Gastroesophageal sphincter (tissue), 4 donors: ENCODE measurements at regions not wholly inside any gene's neighbourhood (a gene's known extent, or its start where the extent isn't known, plus 50 kb on each side); places are given as distances from the start of the nearest gene placed in this dataset.

ENCODE experiments used
- ATAC-seq: fragments of 150-250 bp; one replicate; pipeline ENCODE4 v1.9.1; 2016; ENCODE audit warnings: mild to moderate bottlenecking, moderate library complexity
- H3K27ac ChIP-seq, 4 donors: fragments of 200-600 bp; sonication (generic) in 3 of 4; 1 replicate in 3 of 4; 2 replicates in 1 of 4; pipeline ENCODE4 v1.5.1; 2016 to 2019
- H3K27me3 ChIP-seq: fragments of 200-600 bp; sonication (generic); one replicate; pipeline ENCODE4 v1.5.1; 2019
- H3K36me3 ChIP-seq, 2 donors: fragments of 200-600 bp; sonication (generic); one replicate each; pipeline ENCODE4 v1.5.1; 2019; ENCODE audit warnings: control low read depth in 1 of 2
- H3K4me1 ChIP-seq, 3 donors: fragments of 200-600 bp; sonication (generic); 1 replicate in 2 of 3; 2 replicates in 1 of 3; pipeline ENCODE4 v1.5.1; 2016 to 2019; ENCODE audit warnings: control low read depth in 2 of 3
- H3K4me3 ChIP-seq, 2 donors: fragments of 200-600 bp; sonication (generic); one replicate each; pipeline ENCODE4 v1.5.1; 2019; ENCODE audit warnings: mild to moderate bottlenecking in 1 of 2, moderate library complexity in 1 of 2
- H3K9me3 ChIP-seq, 3 donors: fragments of 200-600 bp; sonication (generic); one replicate each; pipeline ENCODE4 v1.5.1; 2017 to 2019; ENCODE audit warnings: control low read depth in 2 of 3
- EP300 ChIP-seq: sonication (generic); formaldehyde crosslinking; IDR thresholded peaks from one replicate; pipeline ENCODE4 v1.6.1; 2017; ENCODE audit warnings: antibody characterized with exemption, mild to moderate bottlenecking
- POLR2A ChIP-seq, 2 donors: fragments of 450-650 bp; IDR thresholded peaks; one replicate each; pipeline ENCODE4 v1.6.1; 2017; ENCODE audit warnings: antibody characterized with exemption in 2 of 2, mild to moderate bottlenecking in 2 of 2, moderate library complexity in 1 of 2
- POLR2AphosphoS5 ChIP-seq: sonication (generic); formaldehyde crosslinking; IDR thresholded peaks from one replicate; pipeline ENCODE4 v1.6.1; 2017; ENCODE audit warnings: antibody characterized with exemption
- WGBS, 2 donors: methylation state at CpG; one replicate each; pipeline ENCODE4 v1.1.5; 2018; ENCODE audit warnings: low coverage in 1 of 2; 5-methylcytosine and 5-hydroxymethylcytosine counted together
- TF ChIP-seq, protein P1 (sequence below), 4 experiments: fragments of 200-600 bp in 2 of 4; fragments of 450-650 bp in 2 of 4; sonication (generic) in 1 of 4; IDR thresholded peaks; one replicate each; pipeline ENCODE4 v1.5.1; 2017 to 2019; ENCODE audit warnings: antibody characterized with exemption in 4 of 4, mild to moderate bottlenecking in 2 of 4, moderate library complexity in 2 of 4

DNA sequence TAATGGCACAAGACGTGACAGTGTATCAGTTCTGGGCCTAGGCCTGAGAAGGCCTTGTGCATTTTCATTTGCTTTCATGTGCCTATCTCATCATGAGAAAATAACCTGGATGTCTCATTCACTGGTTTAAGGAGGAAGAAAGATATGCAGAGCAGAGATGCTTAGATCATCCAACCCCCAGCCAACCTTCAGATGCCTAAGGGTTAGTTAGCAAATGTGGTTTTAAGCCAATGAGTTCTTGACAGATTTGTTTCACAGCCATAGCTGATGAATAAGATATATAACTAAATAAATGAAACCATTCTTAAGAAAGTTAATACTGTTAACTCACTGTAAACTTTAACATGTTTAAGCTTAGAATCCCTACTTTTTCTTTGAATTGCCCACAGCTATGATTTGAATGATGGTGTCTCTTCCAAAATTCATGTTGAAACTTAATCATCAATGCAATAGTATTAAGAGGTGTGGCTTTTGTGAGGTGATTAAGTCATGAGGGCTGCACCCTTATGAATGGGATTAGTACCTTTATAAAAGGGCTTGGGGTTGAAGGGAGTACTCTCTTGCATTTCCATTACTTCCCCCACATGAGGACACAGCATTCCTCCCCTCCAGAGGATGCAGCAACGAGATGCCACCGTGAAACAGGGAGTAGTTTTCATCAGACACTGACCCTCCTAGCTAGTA is 324.6 kb upstream of the TBC1D5 start:
- no peaks in the 10 kb centered on the region for H3K27me3 ChIP-seq
- no peak for ATAC-seq
- H3K27ac ChIP-seq = no peak overlapping the region
- no peak for TF ChIP-seq POLR2A (IDR thresholded peaks at IDR 0.05)
- no peak overlapping the region for H3K4me3 ChIP-seq
- WGBS, 2 donors = 93 to 100% methylated on average over 1 to 3 of the region's 3 CpGs
- H3K4me1 ChIP-seq = no peaks in the 10 kb centered on the region
- H3K9me3 ChIP-seq = no peaks in the 10 kb centered on the region
- H3K36me3 ChIP-seq = no peaks in the 10 kb centered on the region

- ATAC-seq = no peak
- TF ChIP-seq, protein P1, sequence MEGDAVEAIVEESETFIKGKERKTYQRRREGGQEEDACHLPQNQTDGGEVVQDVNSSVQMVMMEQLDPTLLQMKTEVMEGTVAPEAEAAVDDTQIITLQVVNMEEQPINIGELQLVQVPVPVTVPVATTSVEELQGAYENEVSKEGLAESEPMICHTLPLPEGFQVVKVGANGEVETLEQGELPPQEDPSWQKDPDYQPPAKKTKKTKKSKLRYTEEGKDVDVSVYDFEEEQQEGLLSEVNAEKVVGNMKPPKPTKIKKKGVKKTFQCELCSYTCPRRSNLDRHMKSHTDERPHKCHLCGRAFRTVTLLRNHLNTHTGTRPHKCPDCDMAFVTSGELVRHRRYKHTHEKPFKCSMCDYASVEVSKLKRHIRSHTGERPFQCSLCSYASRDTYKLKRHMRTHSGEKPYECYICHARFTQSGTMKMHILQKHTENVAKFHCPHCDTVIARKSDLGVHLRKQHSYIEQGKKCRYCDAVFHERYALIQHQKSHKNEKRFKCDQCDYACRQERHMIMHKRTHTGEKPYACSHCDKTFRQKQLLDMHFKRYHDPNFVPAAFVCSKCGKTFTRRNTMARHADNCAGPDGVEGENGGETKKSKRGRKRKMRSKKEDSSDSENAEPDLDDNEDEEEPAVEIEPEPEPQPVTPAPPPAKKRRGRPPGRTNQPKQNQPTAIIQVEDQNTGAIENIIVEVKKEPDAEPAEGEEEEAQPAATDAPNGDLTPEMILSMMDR (IDR thresholded peaks at IDR 0.05) = no peak
- no peak for TF ChIP-seq POLR2AphosphoS5
- no peak for TF ChIP-seq EP300
- no peak for TF ChIP-seq POLR2A (IDR thresholded peaks at IDR 0.05)
- WGBS, 2 donors = 67 to 100% methylated on average over 1 of the region's 1 CpG
These were observed 322.2 kb upstream of the TBC1D5 start for GRCh38 chr3:18064586-18064985.

DNA sequence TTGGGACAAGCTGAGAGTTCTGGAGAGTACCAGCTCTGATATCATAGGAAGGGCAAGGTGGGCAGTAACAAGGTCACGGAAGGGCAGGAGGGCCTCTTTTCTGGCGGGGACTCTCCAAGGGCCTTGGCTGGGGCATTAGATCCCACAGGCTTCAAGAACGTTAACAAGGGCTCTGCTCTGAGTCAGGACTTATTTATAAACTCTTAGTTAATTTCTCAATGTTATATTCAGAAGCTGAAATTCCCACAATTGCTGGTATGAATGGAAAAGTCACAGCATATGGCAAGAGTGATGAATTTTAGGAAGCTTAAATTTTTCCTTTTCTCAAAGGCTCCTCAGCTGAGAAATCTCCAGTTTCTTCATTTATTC is 320.2 kb upstream of the TBC1D5 start:
- TF ChIP-seq, protein P1 (IDR thresholded peaks at IDR 0.05) = no peak
- TF ChIP-seq POLR2AphosphoS5 = no peak
- no peak for TF ChIP-seq POLR2A (IDR thresholded peaks at IDR 0.05)
- no peak for TF ChIP-seq EP300

More at GRCh38 chr3:18064586-18064985, 322.2 kb upstream of the TBC1D5 start:
- no peaks in the 10 kb centered on the region for H3K36me3 ChIP-seq
- H3K27me3 ChIP-seq = no peaks in the 10 kb centered on the region
- no peaks in the 10 kb centered on the region for H3K9me3 ChIP-seq
- no peak overlapping the region for H3K4me3 ChIP-seq
- H3K4me1 ChIP-seq = no peaks in the 10 kb centered on the region
- no peak overlapping the region for H3K27ac ChIP-seq

GRCh38 chr3:18061737-18062656 is 319.6 kb upstream of the TBC1D5 start:
- TF ChIP-seq EP300 (no peak), POLR2A (IDR thresholded peaks at IDR 0.05) (no peak), POLR2AphosphoS5 (no peak)
- TF ChIP-seq, protein P1 (IDR thresholded peaks at IDR 0.05) = no peak
- 80 to 100% methylated on average over 1 of the region's 1 CpG for WGBS, 2 donors
- Histone ChIP-seq H3K4me1 (no peaks in the 10 kb centered on the region), H3K27ac (no peak overlapping the region), H3K36me3 (no peaks in the 10 kb centered on the region), H3K4me3 (no peak overlapping the region), H3K27me3 (no peaks in the 10 kb centered on the region), H3K9me3 (no peaks in the 10 kb centered on the region)
- no peak for ATAC-seq

More for the DNA sequence above, 320.2 kb upstream of the TBC1D5 start:
- Histone ChIP-seq H3K27me3 (no peaks in the 10 kb centered on the region), H3K9me3 (no peaks in the 10 kb centered on the region), H3K4me3 (no peak overlapping the region), H3K4me1 (no peaks in the 10 kb centered on the region), H3K36me3 (no peaks in the 10 kb centered on the region), H3K27ac (no peak overlapping the region)
- 19% methylated on average over 3 of the region's 3 CpGs; no CpG with 5 or more reads in 1 of the 2 donors for WGBS, 2 donors
- ATAC-seq = no peak

DNA sequence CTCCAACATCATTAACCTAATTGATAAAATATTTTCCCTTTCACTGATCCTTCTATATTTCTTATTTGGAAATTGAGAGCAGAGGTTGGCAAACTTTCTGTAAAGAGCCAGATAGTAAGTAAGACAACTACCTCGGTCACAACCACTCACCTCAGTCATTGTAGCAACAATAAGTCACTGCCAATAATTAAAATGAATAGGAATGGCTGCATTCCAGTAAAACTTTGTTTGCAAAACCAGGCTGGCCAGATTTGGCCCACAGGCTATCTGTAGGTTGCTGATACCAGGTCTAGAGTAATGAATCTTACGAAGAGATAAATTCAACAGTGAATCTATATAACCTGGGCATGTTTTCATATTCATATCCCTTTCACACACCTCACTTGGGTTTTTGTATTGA is 316.2 kb upstream of the TBC1D5 start:
- H3K9me3 ChIP-seq = peaks cover 0 to 5% (median 0%) of the 10 kb centered on the region in 3 donors
- WGBS, 2 donors = 74 to 100% methylated on average over 2 of the region's 2 CpGs
- no peak for TF ChIP-seq POLR2AphosphoS5
- no peak for TF ChIP-seq EP300
- TF ChIP-seq, protein P1 (IDR thresholded peaks at IDR 0.05) = no peak
- TF ChIP-seq POLR2A (IDR thresholded peaks at IDR 0.05) = no peak

More for the DNA sequence above, 316.2 kb upstream of the TBC1D5 start:
- no peak overlapping the region for H3K4me3 ChIP-seq
- no peaks in the 10 kb centered on the region for H3K36me3 ChIP-seq
- no peaks in the 10 kb centered on the region for H3K4me1 ChIP-seq
- no peaks in the 10 kb centered on the region for H3K27me3 ChIP-seq
- no peak overlapping the region for H3K27ac ChIP-seq
- ATAC-seq = no peak
